ENCODE measurements at regions not wholly inside any gene's neighbourhood (a gene's known extent, or its start where the extent isn't known, plus 50 kb on each side); places are given as distances from the start of the nearest gene placed in this dataset.
A peak's percentile ranks its signal among the peaks of the same experiment; 100 is the strongest.
"Not testable (repeated sequence)": the region's sequence is repeated elsewhere in the genome, so short reads cannot be mapped to it uniquely, and the experiment has no call there.

DNA sequence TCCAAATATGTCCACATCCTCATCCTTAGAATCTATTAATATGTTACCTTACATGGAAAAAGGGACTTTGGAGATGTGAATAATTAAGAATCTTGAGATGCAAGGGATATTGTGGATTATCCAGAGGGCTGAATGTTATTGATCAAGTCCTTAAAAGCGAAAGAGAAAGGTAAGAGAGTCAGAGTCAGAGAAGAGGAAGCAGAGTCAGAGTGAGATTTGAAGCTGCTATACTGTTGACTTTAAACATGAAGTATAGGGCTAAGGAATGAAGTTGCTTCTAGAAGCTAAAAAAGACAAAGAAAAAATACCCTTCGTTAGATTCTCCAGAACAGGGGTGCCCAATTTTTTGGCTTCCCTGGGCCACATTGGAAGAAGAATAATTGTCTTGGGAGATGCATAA is 627.2 kb upstream of the SLITRK6 start:
- DNase-seq = no peak

GRCh38 chr13:86429756-86430155 is 630.5 kb upstream of the SLITRK6 start:
- DNase-seq = no peak

DNA sequence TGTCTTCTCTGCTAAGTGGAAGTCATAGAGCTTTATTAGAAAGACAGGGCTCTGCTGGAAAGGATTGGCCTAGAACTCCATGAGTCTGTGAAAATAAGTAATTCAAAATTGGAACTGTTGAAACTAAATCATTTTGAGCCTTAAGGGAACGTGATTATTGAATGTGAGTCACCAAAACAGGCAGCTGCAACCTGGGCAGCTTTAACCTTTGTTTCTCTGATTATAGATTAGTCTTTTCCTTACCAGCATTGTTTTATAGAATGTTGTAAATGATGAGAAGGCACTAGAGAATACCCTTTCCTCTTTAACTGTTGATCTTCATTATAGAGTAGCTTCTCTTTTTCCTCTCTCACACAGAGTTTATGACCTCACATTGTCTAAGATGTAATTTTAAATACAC is 638.8 kb upstream of the SLITRK6 start:
- DNase-seq = no peak

DNA sequence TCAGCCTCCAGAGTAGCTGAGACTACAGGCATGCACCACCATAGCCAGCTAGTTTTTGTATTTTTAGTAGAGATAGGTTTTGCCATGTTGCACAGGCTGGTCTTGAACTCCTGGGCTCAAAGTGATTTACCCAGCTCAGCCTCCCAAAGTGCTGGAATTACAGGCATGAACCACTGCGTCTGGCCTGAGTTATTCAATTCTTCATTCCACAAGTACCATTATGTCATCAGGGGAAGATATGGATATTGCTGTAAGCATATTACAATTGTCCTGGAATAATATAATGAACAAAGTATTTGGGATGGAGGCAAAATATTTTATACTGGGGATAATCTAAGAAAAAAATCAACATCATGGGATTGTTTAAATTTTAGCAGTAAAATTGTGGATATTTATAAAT is 646.0 kb upstream of the SLITRK6 start:
- no peak for DNase-seq

DNA sequence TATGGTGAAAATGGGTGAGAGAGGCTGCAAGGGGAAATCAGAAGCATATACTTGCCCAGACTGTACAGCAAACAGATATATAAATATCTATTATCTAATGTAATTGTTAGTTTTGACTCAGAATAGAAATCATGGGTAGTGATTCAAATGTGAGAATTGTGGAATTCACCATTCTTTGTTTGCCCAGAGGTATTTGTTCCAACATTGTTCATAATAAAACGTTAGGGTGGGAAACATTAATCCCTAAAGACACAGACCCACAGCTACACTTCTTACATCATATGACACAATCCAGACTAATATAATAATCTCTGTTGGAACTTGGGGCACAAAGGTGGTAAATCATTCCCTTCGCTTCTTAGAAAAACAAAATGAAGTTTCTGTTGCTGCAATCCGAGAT is 646.5 kb upstream of the SLITRK6 start:
- no peak for DNase-seq

- DNase-seq = peak; percentile 4
These were observed 647.1 kb upstream of the SLITRK6 start for GRCh38 chr13:86446311-86446710.

DNA sequence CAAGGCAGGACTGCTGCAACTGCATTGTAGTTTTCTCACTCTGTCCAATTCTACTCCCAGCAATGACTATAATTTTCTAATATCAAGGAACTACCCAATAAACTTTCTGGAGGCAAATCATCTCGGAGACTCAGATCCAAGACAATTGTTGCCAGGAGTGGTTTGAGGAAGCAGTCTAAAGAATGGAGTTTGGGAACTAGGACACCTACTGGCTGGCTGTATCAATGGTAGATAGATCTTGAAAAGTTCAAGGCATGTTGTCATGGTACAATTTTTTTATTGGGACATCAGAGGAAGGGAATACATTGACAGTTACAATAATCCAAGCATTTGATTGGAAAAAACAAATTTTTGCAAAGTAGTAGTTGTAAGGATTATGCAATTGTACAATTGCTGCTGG is 648.3 kb upstream of the SLITRK6 start:
- no peak for DNase-seq

DNA sequence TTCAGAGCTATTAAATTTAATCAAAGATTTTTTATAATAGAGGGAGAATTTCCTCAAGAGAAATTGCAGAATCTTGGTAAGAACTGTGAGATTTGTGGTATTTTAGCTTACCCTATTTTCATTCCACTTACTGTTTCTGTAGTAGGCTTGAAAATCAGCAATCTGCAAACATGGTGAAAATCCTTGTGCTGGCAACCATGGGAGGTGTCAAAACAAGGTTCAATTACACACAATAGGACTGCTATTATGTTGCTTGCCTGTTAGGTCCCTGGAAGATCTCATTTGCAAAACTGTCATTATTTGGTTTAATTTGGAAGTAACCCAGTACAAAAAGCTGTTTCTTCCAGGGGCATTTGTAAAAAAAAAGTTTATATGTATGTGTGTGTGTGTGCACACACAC is 662.8 kb upstream of the SLITRK6 start:
- no peak for DNase-seq

- DNase-seq = peak; percentile 1
These were observed 665.0 kb upstream of the SLITRK6 start for GRCh38 chr13:86464193-86464592.

GRCh38 chr13:86474971-86475370 is 675.8 kb upstream of the SLITRK6 start:
- no peak for DNase-seq

GRCh38 chr13:86476656-86477055 is 677.4 kb upstream of the SLITRK6 start:
- DNase-seq = no peak

GRCh38 chr13:86486582-86486981 is 687.4 kb upstream of the SLITRK6 start:
- no peak for DNase-seq

- no peak for DNase-seq
These were observed 691.9 kb upstream of the SLITRK6 start for GRCh38 chr13:86491121-86491520.

DNA sequence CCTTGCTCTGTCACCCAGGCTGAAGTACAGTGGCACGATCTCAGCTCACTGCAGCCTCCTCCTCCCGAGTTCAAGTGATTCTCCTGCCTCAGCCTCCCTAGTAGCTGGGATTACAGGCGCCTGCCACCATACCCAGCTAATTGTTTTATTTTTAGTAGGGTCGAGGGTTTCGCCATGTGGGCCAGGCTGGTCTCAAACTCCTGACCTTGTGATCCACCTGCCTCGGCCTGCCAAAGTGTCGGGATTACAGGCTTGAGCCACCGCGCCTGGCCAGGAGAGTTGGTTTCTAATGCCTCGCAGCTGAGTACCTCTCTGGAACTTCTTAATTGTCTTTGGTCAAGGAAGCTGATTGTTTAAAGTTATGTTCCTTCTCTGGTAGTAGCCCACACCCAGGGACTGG is 702.7 kb upstream of the SLITRK6 start:
- DNase-seq = not testable (repeated sequence)

GRCh38 chr13:86510792-86511191 is 711.6 kb upstream of the SLITRK6 start:
- no peak for DNase-seq

DNA sequence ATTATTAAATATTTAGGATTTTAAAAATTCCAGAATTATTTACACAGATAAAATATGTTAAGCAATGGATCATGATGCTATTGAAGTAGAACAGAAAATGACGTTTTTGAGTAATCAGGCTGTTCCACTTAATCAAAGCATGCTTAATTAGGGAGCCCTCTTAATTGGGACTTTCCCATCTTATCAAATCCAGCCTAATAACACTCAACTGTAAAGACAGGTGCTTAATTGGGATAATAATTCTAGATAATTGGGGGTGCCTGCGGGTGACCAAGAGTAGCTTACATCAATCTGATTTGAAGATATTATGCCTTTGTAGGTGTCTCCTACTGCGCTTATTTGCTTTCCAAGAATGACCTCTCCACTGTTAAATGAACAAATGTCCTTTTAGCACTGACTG is 742.2 kb upstream of the SLITRK6 start:
- DNase-seq = no peak

DNA sequence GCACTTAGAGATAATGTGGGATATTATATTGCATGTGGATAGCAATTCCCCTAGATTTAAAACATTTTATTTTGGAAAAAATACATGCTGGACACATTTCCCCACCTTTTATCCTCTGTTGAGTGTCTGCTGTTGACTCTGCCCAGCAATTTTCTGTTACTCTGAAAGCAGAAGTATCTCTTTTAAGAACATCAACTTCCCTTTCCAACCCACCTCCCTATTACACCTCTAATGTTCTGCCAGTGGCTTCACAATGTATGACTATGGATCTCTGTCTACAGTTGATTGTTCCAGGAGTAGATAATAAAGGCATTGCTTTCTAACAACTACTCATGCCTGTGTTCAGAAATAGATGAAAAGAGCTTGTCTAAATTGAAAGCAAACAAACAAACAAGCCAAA is 754.8 kb upstream of the SLITRK6 start:
- no peak for DNase-seq

DNA sequence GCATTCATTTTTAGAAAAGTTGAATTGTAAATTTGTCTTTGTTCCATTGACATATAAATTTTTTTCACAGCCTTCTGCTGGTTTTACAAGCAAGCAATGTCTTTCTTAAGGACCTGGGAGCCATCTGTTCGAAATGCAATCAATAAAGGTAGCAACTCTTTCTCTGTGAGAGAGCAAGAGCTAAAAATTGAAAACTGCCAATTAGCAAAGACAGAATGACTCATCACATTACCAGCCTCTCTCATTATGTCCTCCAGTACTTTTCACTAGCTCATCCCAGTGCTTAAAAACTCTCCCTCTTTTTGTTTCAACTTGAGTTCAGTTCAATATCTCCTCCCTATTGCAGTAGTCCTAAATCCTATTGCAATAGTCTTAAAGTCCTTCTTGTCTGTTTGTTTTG is 760.7 kb upstream of the SLITRK6 start:
- no peak for DNase-seq

DNA sequence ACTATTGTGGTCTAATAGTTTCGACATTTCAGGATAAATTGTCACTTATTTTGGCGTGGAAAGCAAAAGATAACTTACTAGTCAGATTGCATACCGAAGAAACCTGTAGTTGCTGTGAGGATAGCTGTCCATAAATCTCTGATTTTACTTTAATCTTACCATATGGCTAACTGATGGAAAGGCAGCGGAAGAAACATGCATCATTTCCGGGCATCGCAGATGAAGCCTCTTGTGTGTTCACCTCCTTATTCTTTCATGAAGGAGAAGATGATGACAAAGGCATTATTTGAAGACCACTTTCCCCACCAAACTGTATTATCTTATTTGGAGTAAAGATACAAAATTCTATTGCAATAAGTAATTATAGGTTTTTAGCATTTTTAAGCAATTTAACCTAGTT is 763.6 kb upstream of the SLITRK6 start:
- no peak for DNase-seq

GRCh38 chr13:86563308-86563707 is 764.1 kb upstream of the SLITRK6 start:
- peak; percentile 11 for DNase-seq

DNA sequence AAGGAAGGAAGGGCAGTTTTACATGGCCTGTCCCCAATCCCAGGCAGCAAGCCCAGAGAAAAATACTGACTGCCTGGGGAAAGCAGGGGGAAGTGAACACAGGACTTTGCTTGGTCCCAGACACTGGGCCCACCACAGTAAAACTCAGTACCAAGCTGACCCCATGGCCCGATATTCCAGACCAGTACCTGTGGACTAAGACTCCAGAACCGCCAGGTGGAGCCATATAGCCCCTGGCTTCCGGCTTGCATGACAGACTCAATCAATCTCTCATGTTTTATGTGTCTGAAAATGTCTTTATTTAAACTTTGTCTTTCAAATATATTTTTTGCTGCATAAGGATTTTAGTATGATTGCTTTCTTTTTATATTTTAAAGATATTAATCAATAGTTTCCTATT is 767.9 kb upstream of the SLITRK6 start:
- no peak for DNase-seq

GRCh38 chr13:86569119-86569518 is 769.9 kb upstream of the SLITRK6 start:
- no peak for DNase-seq

- no peak for DNase-seq
These were observed 770.8 kb upstream of the SLITRK6 start for GRCh38 chr13:86569974-86570373.

- DNase-seq = no peak
These were observed 772.9 kb upstream of the SLITRK6 start for GRCh38 chr13:86572115-86572514.

GRCh38 chr13:86579662-86580061 is 780.4 kb upstream of the SLITRK6 start:
- no peak for DNase-seq

GRCh38 chr13:86581706-86582105 is 782.5 kb upstream of the SLITRK6 start:
- no peak for DNase-seq
